IMR-90 (cell line): ENCODE measurements at regions not wholly inside any gene's neighbourhood (a gene's known extent, or its start where the extent isn't known, plus 50 kb on each side); places are given as distances from the start of the nearest gene placed in this dataset.

Experiments
- ATAC-seq: fragments of 200-7000 bp; cut with Tn5 transposase; 2 replicates; pipeline ENCODE4 v1.9.1; 2020; ENCODE audit warnings: low read depth, mild to moderate bottlenecking, moderate library complexity
- BruUV-seq: library from RNA; stranded (reverse); fragments of 400-500 nt; replicated peaks from 2 replicates; lab custom pipeline; 2021; lab: Mats Ljungman, UMichigan
- CTCF ChIA-PET: fragments of 300-600 bp; formaldehyde crosslinking; extraction: SDS; loops from one replicate; lab custom pipeline; 2021; ENCODE audit warnings: antibody characterized with exemption; lab: Yijun Ruan, JAX
- POLR2A ChIA-PET: fragments of 300-600 bp; sonication (Branson Sonifier 250); formaldehyde crosslinking; loops from one replicate; lab custom pipeline; 2022; ENCODE audit warnings: antibody characterized with exemption; ENCODE audit not compliant: unreplicated experiment; lab: Charles Lee
- DNase-seq: peaks from one replicate; pipeline ENCODE4 v3.0.0; 2013
- H2AFZ ChIP-seq: replicated peaks from 2 replicates; pipeline ENCODE3; 2013; ENCODE audit warnings: low read length, mild to moderate bottlenecking; ENCODE audit not compliant: poor library complexity
- H2AK5ac ChIP-seq: 2 replicates; pipeline ENCODE4 v1.6.1; 2013; ENCODE audit warnings: low read depth, low read length, inconsistent platforms
- H2AK9ac ChIP-seq: replicated peaks from 2 replicates; pipeline ENCODE3; 2013; ENCODE audit warnings: mild to moderate bottlenecking, low read depth, low read length, moderate library complexity; ENCODE audit not compliant: poor library complexity
- H2BK120ac ChIP-seq: 2 replicates; pipeline ENCODE4 v1.6.1; 2013; ENCODE audit warnings: low read depth, low read length, inconsistent platforms
- H2BK15ac ChIP-seq: 3 replicates; pipeline ENCODE4 v1.6.1; 2013; ENCODE audit warnings: low read depth, low read length, inconsistent platforms
- H2BK20ac ChIP-seq: 2 replicates; pipeline ENCODE4 v1.6.1; 2013; ENCODE audit warnings: low read depth, mild to moderate bottlenecking, inconsistent platforms, low read length, moderate library complexity
- H2BK5ac ChIP-seq: 2 replicates; pipeline ENCODE4 v1.6.1; 2013; ENCODE audit warnings: mild to moderate bottlenecking, low read depth, low read length, inconsistent platforms; ENCODE audit not compliant: poor library complexity, severe bottlenecking
- H3K14ac ChIP-seq: replicated peaks from 2 replicates; pipeline ENCODE4 v1.6.1; 2013; ENCODE audit warnings: low read depth, low read length, inconsistent platforms
- H3K18ac ChIP-seq: 2 replicates; pipeline ENCODE4 v1.6.1; 2013; ENCODE audit warnings: low read depth, low read length, control low read depth
- H3K23ac ChIP-seq: 2 replicates; pipeline ENCODE4 v1.6.1; 2013; ENCODE audit warnings: low read depth, low read length, inconsistent platforms
- H3K27ac ChIP-seq: 2 replicates; pipeline ENCODE4 v1.5.1; 2013; ENCODE audit warnings: mild to moderate bottlenecking, control low read depth, low read length; ENCODE audit not compliant: insufficient read depth
- H3K27me3 ChIP-seq: 2 replicates; pipeline ENCODE4 v1.6.1; 2013; ENCODE audit warnings: low read length; ENCODE audit not compliant: control insufficient read depth, insufficient read depth
- H3K36me3 ChIP-seq: 2 replicates; pipeline ENCODE4 v1.6.1; 2013; ENCODE audit warnings: low read length, mixed read lengths; ENCODE audit not compliant: control insufficient read depth, insufficient read depth
- H3K4ac ChIP-seq: 2 replicates; pipeline ENCODE4 v1.6.1; 2013; ENCODE audit warnings: low read depth, low read length, inconsistent platforms
- H3K4me1 ChIP-seq: 2 replicates; pipeline ENCODE4 v1.6.1; 2013; ENCODE audit warnings: low read length, mixed read lengths; ENCODE audit not compliant: control insufficient read depth, insufficient read depth
- H3K4me2 ChIP-seq: 2 replicates; pipeline ENCODE4 v1.6.1; 2013; ENCODE audit warnings: low read depth, mild to moderate bottlenecking, control low read depth, low read length, moderate library complexity
- H3K4me3 ChIP-seq: 2 replicates; pipeline ENCODE4 v1.5.1; 2013; ENCODE audit warnings: low read depth, mild to moderate bottlenecking, control low read depth, low read length, moderate library complexity; ENCODE audit not compliant: insufficient read depth
- H3K56ac ChIP-seq: 2 replicates; pipeline ENCODE4 v1.6.1; 2013; ENCODE audit warnings: low read length, inconsistent platforms; ENCODE audit not compliant: insufficient read depth; ENCODE audit errors: extremely low read depth
- H3K79me1 ChIP-seq, 2 experiments: 2 replicates each; pipeline ENCODE4 v1.6.1; 2013; ENCODE audit warnings: low read length in 2 of 2, inconsistent platforms in 1 of 2, low read depth in 1 of 2
- H3K9ac ChIP-seq: 2 replicates; pipeline ENCODE4 v1.6.1; 2013; ENCODE audit warnings: low read depth, low read length, control low read depth
- H3K9me1 ChIP-seq: 2 replicates; pipeline ENCODE4 v1.6.1; 2013; ENCODE audit warnings: low read length, inconsistent platforms; ENCODE audit not compliant: insufficient read depth
- H3K9me3 ChIP-seq: 2 replicates; pipeline ENCODE4 v1.6.1; 2013; ENCODE audit warnings: low read length; ENCODE audit not compliant: control insufficient read depth, insufficient read depth
- H4K20me1 ChIP-seq: 2 replicates; pipeline ENCODE4 v1.6.1; 2013; ENCODE audit warnings: low read length, inconsistent platforms; ENCODE audit not compliant: insufficient read depth
- H4K5ac ChIP-seq: 2 replicates; pipeline ENCODE4 v1.6.1; 2013; ENCODE audit warnings: mild to moderate bottlenecking, low read depth, low read length, control low read depth
- H4K8ac ChIP-seq, 2 experiments: 2 replicates each; pipeline ENCODE4 v1.6.1; 2013; ENCODE audit warnings: low read depth in 2 of 2, low read length in 2 of 2, control low read depth in 1 of 2, inconsistent platforms in 1 of 2
- H4K91ac ChIP-seq: 2 replicates; pipeline ENCODE4 v1.6.1; 2013; ENCODE audit warnings: low read depth, low read length, inconsistent platforms; ENCODE audit not compliant: insufficient read depth
- BHLHE40 ChIP-seq: fragments of 150-350 bp; IDR thresholded peaks from 2 replicates; pipeline ENCODE4 v1.6.1; 2016; ENCODE audit warnings: mild to moderate bottlenecking, low read depth, low read length
- CEBPB ChIP-seq: IDR thresholded peaks from 2 replicates; pipeline ENCODE4 v1.6.1; 2012; ENCODE audit warnings: low read depth, low read length, improper control_type of control experiment
- CHD1 ChIP-seq: IDR thresholded peaks from 2 replicates; pipeline ENCODE4 v1.6.1; 2012; ENCODE audit warnings: low read depth, low read length, improper control_type of control experiment
- CTCF ChIP-seq: conservative IDR thresholded peaks from 2 replicates; pipeline ENCODE4 v1.5.1; 2012; ENCODE audit warnings: mild to moderate bottlenecking, low read depth, low read length, improper control_type of control experiment
- ELK1 ChIP-seq: fragments of 150-350 bp; IDR thresholded peaks from 2 replicates; pipeline ENCODE4 v1.6.1; 2016; ENCODE audit warnings: low read depth, mild to moderate bottlenecking, low read length, moderate library complexity, borderline replicate concordance
- FOS ChIP-seq: fragments of 150-350 bp; IDR thresholded peaks from 2 replicates; pipeline ENCODE4 v1.6.1; 2016; ENCODE audit warnings: low read depth, low read length
- MAFK ChIP-seq: IDR thresholded peaks from 2 replicates; pipeline ENCODE4 v1.6.1; 2012; ENCODE audit warnings: low read depth, low read length, improper control_type of control experiment
- MAZ ChIP-seq: IDR thresholded peaks from 2 replicates; pipeline ENCODE4 v1.6.1; 2012; ENCODE audit warnings: low read depth, mild to moderate bottlenecking, low read length, improper control_type of control experiment, moderate library complexity, borderline replicate concordance
- MXI1 ChIP-seq: IDR thresholded peaks from 2 replicates; pipeline ENCODE4 v1.6.1; 2012; ENCODE audit warnings: low read depth, mild to moderate bottlenecking, low read length, moderate library complexity, borderline replicate concordance
- NFE2L2 ChIP-seq: fragments of 150-350 bp; IDR thresholded peaks from 2 replicates; pipeline ENCODE4 v1.6.1; 2016; ENCODE audit warnings: low read depth, mild to moderate bottlenecking, low read length
- POLR2A ChIP-seq: IDR thresholded peaks from 2 replicates; pipeline ENCODE4 v1.6.1; 2012; ENCODE audit warnings: mild to moderate bottlenecking, low read depth, low read length
- RAD21 ChIP-seq: IDR thresholded peaks from 2 replicates; pipeline ENCODE4 v1.6.1; 2012; ENCODE audit warnings: low read length, improper control_type of control experiment
- RCOR1 ChIP-seq: IDR thresholded peaks from 2 replicates; pipeline ENCODE4 v1.6.1; 2012; ENCODE audit warnings: mild to moderate bottlenecking, low read length, improper control_type of control experiment; ENCODE audit not compliant: insufficient replicate concordance
- RFX5 ChIP-seq: IDR thresholded peaks from 2 replicates; pipeline ENCODE4 v1.8.0; 2012; ENCODE audit warnings: low read depth, mild to moderate bottlenecking, low read length, moderate library complexity
- SMC3 ChIP-seq: fragments of 150-350 bp; IDR thresholded peaks from 2 replicates; pipeline ENCODE4 v1.6.1; 2016; ENCODE audit warnings: low read depth, mild to moderate bottlenecking, antibody characterized with exemption, low read length, moderate library complexity
- USF2 ChIP-seq: fragments of 150-350 bp; IDR thresholded peaks from 2 replicates; pipeline ENCODE4 v1.6.1; 2017; ENCODE audit warnings: mild to moderate bottlenecking, antibody characterized with exemption, low read length, low read depth
- WGBS, 2 experiments: methylation state at CpG; one replicate each; pipeline versions ENCODE4 v1.1.5 to v1.1.7; 2013; ENCODE audit warnings: missing lambda C conversion rate in 2 of 2; ENCODE audit not compliant: insufficient read length in 1 of 2; ENCODE audit errors: extremely low coverage in 2 of 2; 5-methylcytosine and 5-hydroxymethylcytosine counted together
- dilution Hi-C: fragments of 300-500 bp; cut with HindIII; formaldehyde crosslinking; loops from one replicate; pipeline ENCODE4 v1.14.3; 2018; ENCODE audit warnings: low sequenced_read_pairs; ENCODE audit not compliant: unreplicated experiment
- in situ Hi-C: fragments of 300-500 bp; cut with MboI; formaldehyde crosslinking; loops from 3 replicates; pipeline ENCODE4 v1.14.3; 2019; ENCODE audit warnings: low sequenced_read_pairs, inconsistent platforms, mixed read lengths
- intact Hi-C: fragments of 100-400 bp; cut with micrococcal nuclease; formaldehyde crosslinking; loops from 2 replicates; pipeline ENCODE4 v1.10.0; 2022

GRCh38 chr2:200208041-200208440 is 98.5 kb upstream of the SPATS2L start:
- Histone ChIP-seq H3K27me3 (peaks cover 2% of the 10 kb centered on the region; the same call in 1 of the 2 replicates), H3K9me3 (no peaks in the 10 kb centered on the region), H3K56ac (no peak overlapping the region), H3K27ac (no peak overlapping the region), H3K4ac (no peak overlapping the region), H3K9ac (no peak overlapping the region), H3K36me3 (no peaks in the 10 kb centered on the region), H3K4me2 (no peak overlapping the region), H3K18ac (no peak overlapping the region), H2AFZ (no peak overlapping the region), H2BK15ac (no peak overlapping the region), H2AK5ac (no peak overlapping the region), H3K23ac (no peak overlapping the region), H3K9me1 (no peaks in the 10 kb centered on the region; the same call in 1 of the 2 replicates), H4K5ac (no peak overlapping the region), H2BK20ac (no peak overlapping the region), H2BK120ac (no peak overlapping the region), H3K79me1 (no peaks in the 10 kb centered on the region), H2BK5ac (no peak overlapping the region), H3K14ac (no peak overlapping the region), H3K4me1 (no peaks in the 10 kb centered on the region; the same call in 1 of the 2 replicates), H4K91ac (no peak overlapping the region), H3K4me3 (no peak overlapping the region), H2AK9ac (no peak overlapping the region), H4K20me1 (no peaks in the 10 kb centered on the region), H4K8ac (no peak overlapping the region)
- intact Hi-C loops, result no loop called here
- no TSS peak for BruUV-seq
- ChIA-PET POLR2A (no interaction called here), CTCF (no interaction called here)
- dilution Hi-C loops, result no loop called here
- no CpG with 5 or more reads among the region's 3 CpGs for WGBS, 2 experiments
- DNase-seq (no peak), ATAC-seq (no peak)
- TF ChIP-seq BHLHE40 (no peak), RAD21 (no peak), POLR2A (no peak), RFX5 (no peak), FOS (no peak), CTCF (no peak), MXI1 (no peak), RCOR1 (no peak), CHD1 (no peak), MAFK (no peak), ELK1 (no peak), CEBPB (no peak), SMC3 (no peak), NFE2L2 (no peak), MAZ (no peak), USF2 (no peak)
- in situ Hi-C loops, result no loop called here
